HepG2 (cell line): ENCODE measurements at regions not wholly inside any gene's neighbourhood (a gene's known extent, or its start where the extent isn't known, plus 50 kb on each side); places are given as distances from the start of the nearest gene placed in this dataset.
A peak's percentile ranks its signal among the peaks of the same experiment; 100 is the strongest.

Source experiments
- ATAC-seq: fragments of 200-7000 bp; cut with Tn5 transposase; 3 replicates; pipeline ENCODE4 v1.9.1; 2020; ENCODE audit warnings: mild to moderate bottlenecking, moderate library complexity
- BruUV-seq: library from RNA; stranded (reverse); fragments of 400-500 nt; replicated peaks from 2 replicates; lab custom pipeline; 2021; lab: Mats Ljungman, UMichigan
- CTCF ChIA-PET: fragments of 300-600 bp; formaldehyde crosslinking; extraction: SDS; loops from one replicate; lab custom pipeline; 2021; ENCODE audit warnings: low total read pairs, inconsistent platforms, low intra/inter-chr PET ratio; lab: Yijun Ruan, JAX
- POLR2A ChIA-PET: fragments of 350-600 bp; sonication (Branson Sonifier 250); formaldehyde crosslinking; loops from one replicate; lab custom pipeline; 2020; ENCODE audit warnings: antibody characterized with exemption, inconsistent platforms; lab: Yijun Ruan, JAX
- DNase-seq: peaks from one replicate; pipeline ENCODE4 v3.0.0-alpha.2; 2015; ENCODE audit warnings: low spot score
- FAIRE-seq: peaks from 3 replicates; lab custom pipeline; 2011; peaks lifted over from hg19 to GRCh38; lab: Jason Lieb, UNC
- H2AFZ ChIP-seq: one replicate; pipeline ENCODE4 v1.6.1; 2011; ENCODE audit warnings: low read length, inconsistent platforms
- H3K27ac ChIP-seq: fragments of 300-600 bp; 3 replicates; pipeline ENCODE4 v1.8.0; 2011; ENCODE audit warnings: mixed run types, mild to moderate bottlenecking, mixed read lengths, low read length, inconsistent platforms; ENCODE audit not compliant: insufficient read depth; ENCODE audit errors: extremely low read length
- H3K27me3 ChIP-seq, 2 experiments: fragments of 200-600 bp in 1 of 2; 2 replicates in 1 of 2; 3 replicates in 1 of 2; pipeline versions ENCODE4 v1.6.0 to v1.8.0; 2011; ENCODE audit warnings: low read length in 2 of 2, mild to moderate bottlenecking in 2 of 2, moderate library complexity in 2 of 2, inconsistent platforms in 1 of 2; ENCODE audit not compliant: insufficient read depth in 2 of 2, control insufficient read depth in 1 of 2
- H3K36me3 ChIP-seq, 2 experiments: fragments of 200-600 bp in 1 of 2; replicated peaks in 1 of 2; 2 replicates in 1 of 2; 3 replicates in 1 of 2; pipeline versions ENCODE4 v1.5.1 to v1.8.0; 2011; ENCODE audit warnings: low read length in 2 of 2, inconsistent platforms in 1 of 2; ENCODE audit not compliant: insufficient read depth in 2 of 2, control insufficient read depth in 1 of 2
- H3K4me1 ChIP-seq: 2 replicates; pipeline ENCODE4 v1.5.1; 2012; ENCODE audit warnings: low read length, inconsistent platforms; ENCODE audit not compliant: insufficient read depth
- H3K4me2 ChIP-seq: 2 replicates; pipeline ENCODE4 v1.6.0; 2011; ENCODE audit warnings: low read depth, low read length, inconsistent platforms
- H3K4me3 ChIP-seq, 3 experiments: fragments of 200-600 bp in 1 of 3; sonication (generic), shearing (Covaris generic) in 1 of 3; replicated peaks in 1 of 3; 2 replicates each; pipeline ENCODE4 v1.5.1; 2011 to 2016; ENCODE audit warnings: low read length in 3 of 3, inconsistent platforms in 2 of 3, low read depth in 2 of 3, mild to moderate bottlenecking in 2 of 3, control low read depth in 1 of 3, mixed read lengths in 1 of 3; ENCODE audit not compliant: insufficient read depth in 1 of 3
- H3K79me2 ChIP-seq: one replicate; pipeline ENCODE4 v1.6.1; 2011; ENCODE audit warnings: low read length, inconsistent platforms; ENCODE audit not compliant: insufficient read depth
- H3K9ac ChIP-seq: 2 replicates; pipeline ENCODE4 v1.6.0; 2011; ENCODE audit warnings: mild to moderate bottlenecking, low read depth, low read length, inconsistent platforms; ENCODE audit not compliant: insufficient read depth
- H3K9me3 ChIP-seq: 2 replicates; pipeline ENCODE4 v1.5.1; 2012; ENCODE audit warnings: mild to moderate bottlenecking, low read length
- H4K20me1 ChIP-seq: 2 replicates; pipeline ENCODE4 v1.6.0; 2011; ENCODE audit warnings: inconsistent platforms, mild to moderate bottlenecking, low read length, moderate library complexity; ENCODE audit not compliant: insufficient read depth
- POLR2AphosphoS5 ChIP-seq: IDR thresholded peaks from 2 replicates; pipeline ENCODE4 v1.6.1; 2012; ENCODE audit warnings: low read depth, low read length
- ZNF747 ChIP-seq: sonication (generic); formaldehyde crosslinking; IDR thresholded peaks from 2 replicates; pipeline ENCODE4 v1.8.1; 2023; ENCODE audit warnings: missing genetic modification reagents, mild to moderate bottlenecking, borderline replicate concordance
- ZNF788 ChIP-seq: sonication (generic); formaldehyde crosslinking; IDR thresholded peaks from 2 replicates; pipeline ENCODE4 v1.5.0; 2020; ENCODE audit warnings: mild to moderate bottlenecking, missing genetic modification reagents, borderline replicate concordance
- ZNF792 ChIP-seq: IDR thresholded peaks from 2 replicates; pipeline ENCODE4 v1.6.1; 2016
- WGBS: methylation state at CpG from one replicate; pipeline ENCODE4 v1.1.6; 2017; ENCODE audit warnings: low lambda C conversion rate; 5-methylcytosine and 5-hydroxymethylcytosine counted together
- in situ Hi-C: cut with HindIII; loops from 2 replicates; pipeline ENCODE4 v1.10.0; 2017; ENCODE audit warnings: low pct_unique_long_range_greater_than_20kb; ENCODE audit not compliant: extremely low pct_ligation_motif_present
- intact Hi-C: fragments of 100-400 bp; cut with micrococcal nuclease; formaldehyde crosslinking; loops from one replicate; pipeline ENCODE4 v1.10.0; 2022; ENCODE audit not compliant: unreplicated experiment
- TF ChIP-seq, protein P1 (sequence below): sonication (generic); formaldehyde crosslinking; IDR thresholded peaks from 2 replicates; pipeline ENCODE4 v1.4.0; 2020; ENCODE audit warnings: missing genetic modification reagents, mild to moderate bottlenecking, borderline replicate concordance
- TF ChIP-seq, protein P2 (sequence below): IDR thresholded peaks from 2 replicates; pipeline ENCODE4 v1.6.1; 2016; ENCODE audit warnings: missing compliant biosample characterization, missing genetic modification reagents, borderline replicate concordance
- TF ChIP-seq, protein P3 (sequence below): sonication (generic); formaldehyde crosslinking; IDR thresholded peaks from 2 replicates; pipeline ENCODE4 v1.4.0; 2020; ENCODE audit warnings: mild to moderate bottlenecking, missing genetic modification reagents
- TF ChIP-seq, protein P4 (sequence below): sonication (generic); formaldehyde crosslinking; IDR thresholded peaks from 2 replicates; pipeline ENCODE4 v1.5.1; 2020; ENCODE audit warnings: missing genetic modification reagents, mild to moderate bottlenecking, borderline replicate concordance

DNA sequence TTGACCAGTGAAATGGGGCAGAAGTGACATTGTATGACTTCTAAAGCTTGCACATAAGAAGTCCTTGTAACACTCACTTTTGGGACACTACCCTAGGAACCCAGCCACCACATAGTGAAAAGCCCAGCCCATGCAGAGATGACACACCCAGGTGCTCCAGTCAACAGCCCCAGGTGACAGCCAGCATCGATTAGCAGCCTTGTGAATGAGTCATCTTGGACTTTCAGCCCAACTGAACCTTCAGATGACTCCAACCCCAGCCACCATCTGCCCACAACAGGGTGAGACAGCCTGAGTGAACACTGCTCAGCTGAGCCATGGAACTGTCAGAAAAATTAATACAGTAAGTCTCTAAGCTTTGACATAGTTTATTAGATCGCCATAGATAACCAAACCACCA is 458.6 kb downstream of the ZSWIM6 start (continued):
- TF ChIP-seq, protein P1, sequence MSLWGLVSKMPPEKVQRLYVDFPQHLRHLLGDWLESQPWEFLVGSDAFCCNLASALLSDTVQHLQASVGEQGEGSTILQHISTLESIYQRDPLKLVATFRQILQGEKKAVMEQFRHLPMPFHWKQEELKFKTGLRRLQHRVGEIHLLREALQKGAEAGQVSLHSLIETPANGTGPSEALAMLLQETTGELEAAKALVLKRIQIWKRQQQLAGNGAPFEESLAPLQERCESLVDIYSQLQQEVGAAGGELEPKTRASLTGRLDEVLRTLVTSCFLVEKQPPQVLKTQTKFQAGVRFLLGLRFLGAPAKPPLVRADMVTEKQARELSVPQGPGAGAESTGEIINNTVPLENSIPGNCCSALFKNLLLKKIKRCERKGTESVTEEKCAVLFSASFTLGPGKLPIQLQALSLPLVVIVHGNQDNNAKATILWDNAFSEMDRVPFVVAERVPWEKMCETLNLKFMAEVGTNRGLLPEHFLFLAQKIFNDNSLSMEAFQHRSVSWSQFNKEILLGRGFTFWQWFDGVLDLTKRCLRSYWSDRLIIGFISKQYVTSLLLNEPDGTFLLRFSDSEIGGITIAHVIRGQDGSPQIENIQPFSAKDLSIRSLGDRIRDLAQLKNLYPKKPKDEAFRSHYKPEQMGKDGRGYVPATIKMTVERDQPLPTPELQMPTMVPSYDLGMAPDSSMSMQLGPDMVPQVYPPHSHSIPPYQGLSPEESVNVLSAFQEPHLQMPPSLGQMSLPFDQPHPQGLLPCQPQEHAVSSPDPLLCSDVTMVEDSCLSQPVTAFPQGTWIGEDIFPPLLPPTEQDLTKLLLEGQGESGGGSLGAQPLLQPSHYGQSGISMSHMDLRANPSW (CRISPR knock-in tag): no peak
- TF ChIP-seq ZNF792 (CRISPR knock-in tag) (peak; percentile 61; the same call in 1 of the 2 replicates), ZNF747 (CRISPR knock-in tag) (no peak), ZNF788 (no peak)
- TF ChIP-seq, protein P2, sequence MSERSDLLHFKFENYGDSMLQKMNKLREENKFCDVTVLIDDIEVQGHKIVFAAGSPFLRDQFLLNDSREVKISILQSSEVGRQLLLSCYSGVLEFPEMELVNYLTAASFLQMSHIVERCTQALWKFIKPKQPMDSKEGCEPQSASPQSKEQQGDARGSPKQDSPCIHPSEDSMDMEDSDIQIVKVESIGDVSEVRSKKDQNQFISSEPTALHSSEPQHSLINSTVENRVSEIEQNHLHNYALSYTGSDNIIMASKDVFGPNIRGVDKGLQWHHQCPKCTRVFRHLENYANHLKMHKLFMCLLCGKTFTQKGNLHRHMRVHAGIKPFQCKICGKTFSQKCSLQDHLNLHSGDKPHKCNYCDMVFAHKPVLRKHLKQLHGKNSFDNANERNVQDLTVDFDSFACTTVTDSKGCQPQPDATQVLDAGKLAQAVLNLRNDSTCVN (CRISPR knock-in tag): no peak

DNA sequence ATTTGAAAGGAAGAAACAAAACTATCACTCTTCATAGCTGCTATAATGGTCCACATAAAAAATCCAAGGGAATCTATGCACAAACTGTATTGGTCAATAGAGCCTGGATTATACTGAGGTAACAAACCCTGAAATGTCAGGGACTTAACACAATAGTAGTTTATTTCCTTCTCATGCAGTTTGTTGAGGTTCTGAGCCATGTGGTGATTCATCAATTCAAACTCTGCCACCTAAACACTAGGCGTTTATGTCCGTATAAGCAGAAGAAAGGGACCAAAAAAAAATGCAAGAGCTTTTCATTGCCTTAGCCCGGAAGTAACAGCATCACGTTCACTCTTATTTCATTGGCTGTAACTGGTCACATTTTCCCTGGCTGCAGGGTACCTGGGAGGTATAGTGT is 464.7 kb downstream of the ZSWIM6 start:
- TF ChIP-seq, protein P3, sequence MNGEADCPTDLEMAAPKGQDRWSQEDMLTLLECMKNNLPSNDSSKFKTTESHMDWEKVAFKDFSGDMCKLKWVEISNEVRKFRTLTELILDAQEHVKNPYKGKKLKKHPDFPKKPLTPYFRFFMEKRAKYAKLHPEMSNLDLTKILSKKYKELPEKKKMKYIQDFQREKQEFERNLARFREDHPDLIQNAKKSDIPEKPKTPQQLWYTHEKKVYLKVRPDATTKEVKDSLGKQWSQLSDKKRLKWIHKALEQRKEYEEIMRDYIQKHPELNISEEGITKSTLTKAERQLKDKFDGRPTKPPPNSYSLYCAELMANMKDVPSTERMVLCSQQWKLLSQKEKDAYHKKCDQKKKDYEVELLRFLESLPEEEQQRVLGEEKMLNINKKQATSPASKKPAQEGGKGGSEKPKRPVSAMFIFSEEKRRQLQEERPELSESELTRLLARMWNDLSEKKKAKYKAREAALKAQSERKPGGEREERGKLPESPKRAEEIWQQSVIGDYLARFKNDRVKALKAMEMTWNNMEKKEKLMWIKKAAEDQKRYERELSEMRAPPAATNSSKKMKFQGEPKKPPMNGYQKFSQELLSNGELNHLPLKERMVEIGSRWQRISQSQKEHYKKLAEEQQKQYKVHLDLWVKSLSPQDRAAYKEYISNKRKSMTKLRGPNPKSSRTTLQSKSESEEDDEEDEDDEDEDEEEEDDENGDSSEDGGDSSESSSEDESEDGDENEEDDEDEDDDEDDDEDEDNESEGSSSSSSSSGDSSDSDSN (CRISPR knock-in tag): no peak
- TF ChIP-seq, protein P4, sequence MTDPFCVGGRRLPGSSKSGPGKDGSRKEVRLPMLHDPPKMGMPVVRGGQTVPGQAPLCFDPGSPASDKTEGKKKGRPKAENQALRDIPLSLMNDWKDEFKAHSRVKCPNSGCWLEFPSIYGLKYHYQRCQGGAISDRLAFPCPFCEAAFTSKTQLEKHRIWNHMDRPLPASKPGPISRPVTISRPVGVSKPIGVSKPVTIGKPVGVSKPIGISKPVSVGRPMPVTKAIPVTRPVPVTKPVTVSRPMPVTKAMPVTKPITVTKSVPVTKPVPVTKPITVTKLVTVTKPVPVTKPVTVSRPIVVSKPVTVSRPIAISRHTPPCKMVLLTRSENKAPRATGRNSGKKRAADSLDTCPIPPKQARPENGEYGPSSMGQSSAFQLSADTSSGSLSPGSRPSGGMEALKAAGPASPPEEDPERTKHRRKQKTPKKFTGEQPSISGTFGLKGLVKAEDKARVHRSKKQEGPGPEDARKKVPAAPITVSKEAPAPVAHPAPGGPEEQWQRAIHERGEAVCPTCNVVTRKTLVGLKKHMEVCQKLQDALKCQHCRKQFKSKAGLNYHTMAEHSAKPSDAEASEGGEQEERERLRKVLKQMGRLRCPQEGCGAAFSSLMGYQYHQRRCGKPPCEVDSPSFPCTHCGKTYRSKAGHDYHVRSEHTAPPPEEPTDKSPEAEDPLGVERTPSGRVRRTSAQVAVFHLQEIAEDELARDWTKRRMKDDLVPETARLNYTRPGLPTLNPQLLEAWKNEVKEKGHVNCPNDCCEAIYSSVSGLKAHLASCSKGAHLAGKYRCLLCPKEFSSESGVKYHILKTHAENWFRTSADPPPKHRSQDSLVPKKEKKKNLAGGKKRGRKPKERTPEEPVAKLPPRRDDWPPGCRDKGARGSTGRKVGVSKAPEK: no peak
- no peak for TF ChIP-seq POLR2AphosphoS5
- CTCF ChIA-PET: no interaction called here
- Histone ChIP-seq H3K27me3 (no peaks in the 10 kb centered on the region), H2AFZ (no peak overlapping the region), H3K79me2 (no peaks in the 10 kb centered on the region), H3K4me2 (no peak overlapping the region), H3K36me3 (no peaks in the 10 kb centered on the region), H3K27ac (no peak overlapping the region), H3K4me1 (no peaks in the 10 kb centered on the region), H3K9ac (no peak overlapping the region), H4K20me1 (no peaks in the 10 kb centered on the region), H3K4me3 (no peak overlapping the region), H3K9me3 (no peaks in the 10 kb centered on the region)
- DNase-seq: no peak
- ATAC-seq: no peak
- intact Hi-C loops: no loop called here
- BruUV-seq: no TSS peak
- in situ Hi-C loops: no loop called here
- POLR2A ChIA-PET: no interaction called here
- no peak for FAIRE-seq
- 13% methylated on average over 4 of the region's 4 CpGs for WGBS
